ENCODE measurements at regions not wholly inside any gene's neighbourhood (a gene's known extent, or its start where the extent isn't known, plus 50 kb on each side); places are given as distances from the start of the nearest gene placed in this dataset.

- H3K36me3 ChIP-seq (ENCODE audit: control insufficient read depth, insufficient read depth, low read length): no peaks in the 10 kb centered on the region
- H3K4me3 Mint-ChIP-seq: no peak overlapping the region
- H3K9me3 ChIP-seq (ENCODE audit: control insufficient read depth, low read length): no peaks in the 10 kb centered on the region
- no peaks in the 10 kb centered on the region for H3K27me3 Mint-ChIP-seq (ENCODE audit: insufficient read depth)
- TF ChIP-seq, protein P1, sequence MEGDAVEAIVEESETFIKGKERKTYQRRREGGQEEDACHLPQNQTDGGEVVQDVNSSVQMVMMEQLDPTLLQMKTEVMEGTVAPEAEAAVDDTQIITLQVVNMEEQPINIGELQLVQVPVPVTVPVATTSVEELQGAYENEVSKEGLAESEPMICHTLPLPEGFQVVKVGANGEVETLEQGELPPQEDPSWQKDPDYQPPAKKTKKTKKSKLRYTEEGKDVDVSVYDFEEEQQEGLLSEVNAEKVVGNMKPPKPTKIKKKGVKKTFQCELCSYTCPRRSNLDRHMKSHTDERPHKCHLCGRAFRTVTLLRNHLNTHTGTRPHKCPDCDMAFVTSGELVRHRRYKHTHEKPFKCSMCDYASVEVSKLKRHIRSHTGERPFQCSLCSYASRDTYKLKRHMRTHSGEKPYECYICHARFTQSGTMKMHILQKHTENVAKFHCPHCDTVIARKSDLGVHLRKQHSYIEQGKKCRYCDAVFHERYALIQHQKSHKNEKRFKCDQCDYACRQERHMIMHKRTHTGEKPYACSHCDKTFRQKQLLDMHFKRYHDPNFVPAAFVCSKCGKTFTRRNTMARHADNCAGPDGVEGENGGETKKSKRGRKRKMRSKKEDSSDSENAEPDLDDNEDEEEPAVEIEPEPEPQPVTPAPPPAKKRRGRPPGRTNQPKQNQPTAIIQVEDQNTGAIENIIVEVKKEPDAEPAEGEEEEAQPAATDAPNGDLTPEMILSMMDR (conservative IDR thresholded peaks at IDR 0.05): no peak
- no peak overlapping the region for H3K27ac Mint-ChIP-seq
- no peak for DNase-seq
- no peaks in the 10 kb centered on the region for H3K27me3 ChIP-seq (ENCODE audit: control insufficient read depth, insufficient read depth, low read length, poor library complexity, severe bottlenecking)
- no peaks in the 10 kb centered on the region for H3K4me1 ChIP-seq (ENCODE audit: control insufficient read depth, insufficient read depth, low read length)
- no peak overlapping the region for H3K9ac ChIP-seq (ENCODE audit: extremely low read depth, low read length, poor library complexity, severe bottlenecking)
- H3K27ac ChIP-seq (ENCODE audit: low read depth, low read length): no peak overlapping the region
- peaks cover 20% of the 10 kb centered on the region for H3K4me1 Mint-ChIP-seq
- WGBS, 2 experiments (ENCODE audit: insufficient coverage in 1 of 2, insufficient read length in 1 of 2): 94 to 96% methylated on average over 24 to 26 of the region's 26 CpGs
- H3K9me3 Mint-ChIP-seq: peaks cover 2% of the 10 kb centered on the region
- H3K36me3 Mint-ChIP-seq (ENCODE audit: low read depth): no peaks in the 10 kb centered on the region
- no peak overlapping the region for H3K4me3 ChIP-seq (ENCODE audit: low read length)
Measured at GRCh38 chr2:3114406-3115185, 263.0 kb downstream of the EIPR1 start.

DNA sequence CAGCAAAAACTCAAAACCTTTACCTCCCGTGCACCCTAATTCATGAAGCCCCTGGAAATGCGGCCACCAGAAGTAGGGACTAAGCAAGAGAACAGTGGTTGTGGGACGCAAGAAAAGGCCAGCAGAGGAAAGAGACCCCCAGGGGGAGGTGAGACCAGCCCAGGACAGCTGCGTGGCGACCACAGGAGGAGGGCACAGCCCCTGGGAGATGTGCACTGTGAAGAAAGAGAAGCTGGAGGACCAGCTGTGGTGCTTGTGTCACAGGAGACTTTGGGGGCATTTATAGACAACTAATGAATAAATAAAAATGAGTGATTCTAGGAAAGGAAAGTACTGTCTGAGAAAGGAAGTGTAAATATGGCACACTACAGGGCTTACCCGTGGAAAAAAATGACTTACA lies 263.8 kb downstream of the EIPR1 start:
- Histone ChIP-seq H3K4me1 (ENCODE audit: control insufficient read depth, insufficient read depth, low read length) (no peaks in the 10 kb centered on the region), H3K27ac (ENCODE audit: low read depth, low read length) (no peak overlapping the region), H3K27me3 (ENCODE audit: control insufficient read depth, insufficient read depth, low read length, poor library complexity, severe bottlenecking) (no peaks in the 10 kb centered on the region), H3K36me3 (ENCODE audit: control insufficient read depth, insufficient read depth, low read length) (no peaks in the 10 kb centered on the region), H3K9me3 (ENCODE audit: control insufficient read depth, low read length) (no peaks in the 10 kb centered on the region), H3K9ac (ENCODE audit: extremely low read depth, low read length, poor library complexity, severe bottlenecking) (no peak overlapping the region), H3K4me3 (ENCODE audit: low read length) (no peak overlapping the region)
- Mint-ChIP-seq H3K27me3 (ENCODE audit: insufficient read depth) (no peaks in the 10 kb centered on the region), H3K9me3 (peaks cover 2% of the 10 kb centered on the region), H3K36me3 (ENCODE audit: low read depth) (no peaks in the 10 kb centered on the region), H3K4me1 (peaks cover 20% of the 10 kb centered on the region), H3K27ac (no peak overlapping the region), H3K4me3 (no peak overlapping the region)
- DNase-seq: no peak
- WGBS, 2 experiments (ENCODE audit: insufficient coverage in 1 of 2, insufficient read length in 1 of 2): 93 to 94% methylated on average over 2 to 6 of the region's 6 CpGs
- TF ChIP-seq, protein P1 (conservative IDR thresholded peaks at IDR 0.05): no peak

- 73 to 86% methylated on average over 5 to 8 of the region's 10 CpGs for WGBS, 2 experiments (ENCODE audit: insufficient coverage in 1 of 2, insufficient read length in 1 of 2)
- DNase-seq: no peak
- H3K9me3 Mint-ChIP-seq: peaks cover 2% of the 10 kb centered on the region
Measured at GRCh38 chr2:3113122-3113521, 264.5 kb downstream of the EIPR1 start.

More at GRCh38 chr2:3113122-3113521, 264.5 kb downstream of the EIPR1 start:
- H3K9me3 ChIP-seq (ENCODE audit: control insufficient read depth, low read length): no peaks in the 10 kb centered on the region
- Mint-ChIP-seq H3K4me3 (no peak overlapping the region), H3K36me3 (ENCODE audit: low read depth) (no peaks in the 10 kb centered on the region), H3K27me3 (ENCODE audit: insufficient read depth) (no peaks in the 10 kb centered on the region), H3K4me1 (peaks cover 20% of the 10 kb centered on the region), H3K27ac (no peak overlapping the region)
- no peak overlapping the region for H3K4me3 ChIP-seq (ENCODE audit: low read length)
- no peaks in the 10 kb centered on the region for H3K4me1 ChIP-seq (ENCODE audit: control insufficient read depth, insufficient read depth, low read length)
- no peaks in the 10 kb centered on the region for H3K36me3 ChIP-seq (ENCODE audit: control insufficient read depth, insufficient read depth, low read length)
- H3K27me3 ChIP-seq (ENCODE audit: control insufficient read depth, insufficient read depth, low read length, poor library complexity, severe bottlenecking): no peaks in the 10 kb centered on the region
- no peak overlapping the region for H3K9ac ChIP-seq (ENCODE audit: extremely low read depth, low read length, poor library complexity, severe bottlenecking)
- TF ChIP-seq, protein P1 (conservative IDR thresholded peaks at IDR 0.05): no peak
- H3K27ac ChIP-seq (ENCODE audit: low read depth, low read length): no peak overlapping the region
